MCF 10A (cell line): ENCODE measurements at regions not wholly inside any gene's neighbourhood (a gene's known extent, or its start where the extent isn't known, plus 50 kb on each side); places are given as distances from the start of the nearest gene placed in this dataset.

Experiments used
- BruUV-seq: library from RNA; stranded (reverse); fragments of 400-500 nt; replicated peaks from 2 replicates; lab custom pipeline; 2021; lab: Mats Ljungman, UMichigan
- CTCF ChIA-PET: fragments of 300-600 bp; sonication (Branson Sonifier 250); formaldehyde crosslinking; extraction: SDS; loops from one replicate; lab custom pipeline; 2021; ENCODE audit warnings: antibody characterized with exemption, inconsistent platforms; lab: Yijun Ruan, JAX
- POLR2A ChIA-PET: fragments of 300-600, 350-650 bp; sonication (Branson Sonifier 250); formaldehyde crosslinking; extraction: SDS; loops from one replicate; lab custom pipeline; 2020; ENCODE audit warnings: antibody characterized with exemption, inconsistent platforms; lab: Yijun Ruan, JAX
- DNase-seq: peaks from one replicate; pipeline ENCODE4 v3.0.0-alpha.2; 2018; ENCODE audit not compliant: unreplicated experiment
- H3K27ac Mint-ChIP-seq: one replicate; pipeline ENCODE4 v1.8.0; 2022; ENCODE audit warnings: mild to moderate bottlenecking, low read depth, mixed read lengths; ENCODE audit not compliant: unreplicated experiment
- H3K27me3 Mint-ChIP-seq: one replicate; pipeline ENCODE4 v1.8.0; 2022; ENCODE audit warnings: mixed read lengths; ENCODE audit not compliant: insufficient read depth, unreplicated experiment
- H3K36me3 Mint-ChIP-seq: one replicate; pipeline ENCODE4 v1.8.0; 2022; ENCODE audit warnings: mild to moderate bottlenecking, moderate library complexity, mixed read lengths; ENCODE audit not compliant: insufficient read depth, unreplicated experiment
- H3K4me1 Mint-ChIP-seq: one replicate; pipeline ENCODE4 v1.8.0; 2022; ENCODE audit warnings: mixed read lengths; ENCODE audit not compliant: insufficient read depth, unreplicated experiment
- H3K4me3 Mint-ChIP-seq: one replicate; pipeline ENCODE4 v1.8.0; 2022; ENCODE audit warnings: mild to moderate bottlenecking, moderate library complexity, mixed read lengths; ENCODE audit not compliant: unreplicated experiment
- H3K9me3 Mint-ChIP-seq: one replicate; pipeline ENCODE4 v1.8.0; 2022; ENCODE audit warnings: mixed read lengths; ENCODE audit not compliant: unreplicated experiment
- CTCF ChIP-seq: fragments of 200-600 bp; IDR thresholded peaks from one replicate; pipeline ENCODE4 v1.8.0; 2022; ENCODE audit warnings: antibody characterized with exemption, mild to moderate bottlenecking; ENCODE audit not compliant: unreplicated experiment
- intact Hi-C: fragments of 100-400 bp; cut with micrococcal nuclease; formaldehyde crosslinking; loops from 2 replicates; pipeline ENCODE4 v1.14.1; 2022

DNA sequence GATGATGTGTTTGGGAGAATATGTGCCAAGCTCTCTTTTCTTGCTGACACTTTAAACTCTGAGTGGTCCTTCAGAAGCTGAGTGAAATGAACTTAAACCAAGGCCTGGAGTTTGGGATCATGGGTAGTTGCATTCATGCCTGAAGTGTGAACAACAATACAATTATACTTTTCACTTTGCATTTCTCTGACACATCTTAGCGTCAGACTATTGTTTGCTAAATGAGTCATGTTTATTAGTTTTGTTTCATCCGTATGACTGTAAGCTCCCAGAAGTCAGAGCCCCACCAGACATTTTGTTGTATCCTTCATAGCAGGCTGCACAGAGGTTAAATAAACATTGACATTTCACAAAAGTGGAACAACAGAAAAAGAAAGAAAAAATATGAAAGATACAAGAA is 542.6 kb downstream of the TUSC7 start:
- peak; percentile 31 for DNase-seq
- Mint-ChIP-seq H3K27me3 (peaks cover 3% of the 10 kb centered on the region), H3K36me3 (no peaks in the 10 kb centered on the region), H3K27ac (no peak overlapping the region), H3K4me3 (no peak overlapping the region), H3K9me3 (no peaks in the 10 kb centered on the region), H3K4me1 (no peaks in the 10 kb centered on the region)
- ChIA-PET POLR2A (no interaction called here), CTCF (interaction anchor here (0.5 to 0.7 kb wide), 2 partner anchors 15 to 34 kb away, joined by 3 to 5 read pairs; no protein-coding TSS in a partner anchor)
- intact Hi-C loops, result no loop called here
- BruUV-seq, result no TSS peak
- TF ChIP-seq CTCF, result no peak

GRCh38 chr3:117252651-117253050 is 543.1 kb downstream of the TUSC7 start:
- H3K4me1 Mint-ChIP-seq, result no peaks in the 10 kb centered on the region
- no peak overlapping the region for H3K27ac Mint-ChIP-seq
- ChIA-PET POLR2A (no interaction called here), CTCF (interaction anchor here (0.5 to 1.1 kb wide), 3 partner anchors 15 to 1534 kb away, joined by 3 read pairs; no protein-coding TSS in a partner anchor)
- H3K4me3 Mint-ChIP-seq, result no peak overlapping the region
- peaks cover 7% of the 10 kb centered on the region for H3K27me3 Mint-ChIP-seq
- intact Hi-C loops, result no loop called here
- BruUV-seq, result no TSS peak
- DNase-seq, result no peak
- no peaks in the 10 kb centered on the region for H3K9me3 Mint-ChIP-seq
- H3K36me3 Mint-ChIP-seq, result no peaks in the 10 kb centered on the region
- TF ChIP-seq CTCF, result no peak

GRCh38 chr3:117253636-117254035 is 544.1 kb downstream of the TUSC7 start:
- Mint-ChIP-seq H3K9me3 (no peaks in the 10 kb centered on the region), H3K4me3 (no peak overlapping the region)
- CTCF ChIA-PET, result interaction anchor here (0.7 to 1.1 kb wide), 2 partner anchors 194 to 231 kb away, joined by 3 read pairs; no protein-coding TSS in a partner anchor

GRCh38 chr3:117254985-117255384 is 545.4 kb downstream of the TUSC7 start:
- no peak overlapping the region for H3K4me3 Mint-ChIP-seq
- no peaks in the 10 kb centered on the region for H3K4me1 Mint-ChIP-seq
- CTCF ChIA-PET, result no interaction called here
- no peaks in the 10 kb centered on the region for H3K36me3 Mint-ChIP-seq
- intact Hi-C loops, result no loop called here
- no peak overlapping the region for H3K27ac Mint-ChIP-seq
- no peak for TF ChIP-seq CTCF
- BruUV-seq, result no TSS peak
- no peaks in the 10 kb centered on the region for H3K9me3 Mint-ChIP-seq
- DNase-seq, result no peak
- POLR2A ChIA-PET, result no interaction called here
- peaks cover 19% of the 10 kb centered on the region for H3K27me3 Mint-ChIP-seq

More at GRCh38 chr3:117253636-117254035, 544.1 kb downstream of the TUSC7 start:
- BruUV-seq, result no TSS peak
- Mint-ChIP-seq H3K27ac (no peak overlapping the region), H3K36me3 (no peaks in the 10 kb centered on the region), H3K4me1 (no peaks in the 10 kb centered on the region), H3K27me3 (peaks cover 17% of the 10 kb centered on the region)
- POLR2A ChIA-PET, result no interaction called here
- intact Hi-C loops, result no loop called here
- no peak for DNase-seq
- TF ChIP-seq CTCF, result no peak
